ENCODE measurements at regions not wholly inside any gene's neighbourhood (a gene's known extent, or its start where the extent isn't known, plus 50 kb on each side); places are given as distances from the start of the nearest gene placed in this dataset.

DNA sequence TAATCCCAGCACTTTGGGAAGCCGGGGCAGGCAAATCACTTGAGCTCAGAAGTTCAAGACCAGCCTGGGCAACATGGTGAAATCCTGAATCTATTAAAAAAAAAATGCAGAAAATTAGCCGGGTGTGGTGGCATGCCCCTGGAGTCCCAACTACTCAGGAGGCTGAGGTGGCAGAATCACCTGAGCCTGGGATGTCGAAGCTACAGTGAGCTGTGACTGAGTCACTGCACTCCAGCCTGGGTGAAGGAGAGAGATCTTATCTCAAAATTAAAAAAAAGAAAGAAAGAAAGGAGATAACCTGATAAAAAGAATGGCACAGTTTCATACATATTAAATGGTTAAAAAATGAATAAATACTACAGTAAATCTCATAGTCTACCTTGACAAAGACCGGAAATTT, 123.6 kb upstream of the TNFAIP3 start:
- H3K4me3 ChIP-seq (ENCODE audit: low read depth, low read length), result no peak overlapping the region
- TF ChIP-seq, protein P1, sequence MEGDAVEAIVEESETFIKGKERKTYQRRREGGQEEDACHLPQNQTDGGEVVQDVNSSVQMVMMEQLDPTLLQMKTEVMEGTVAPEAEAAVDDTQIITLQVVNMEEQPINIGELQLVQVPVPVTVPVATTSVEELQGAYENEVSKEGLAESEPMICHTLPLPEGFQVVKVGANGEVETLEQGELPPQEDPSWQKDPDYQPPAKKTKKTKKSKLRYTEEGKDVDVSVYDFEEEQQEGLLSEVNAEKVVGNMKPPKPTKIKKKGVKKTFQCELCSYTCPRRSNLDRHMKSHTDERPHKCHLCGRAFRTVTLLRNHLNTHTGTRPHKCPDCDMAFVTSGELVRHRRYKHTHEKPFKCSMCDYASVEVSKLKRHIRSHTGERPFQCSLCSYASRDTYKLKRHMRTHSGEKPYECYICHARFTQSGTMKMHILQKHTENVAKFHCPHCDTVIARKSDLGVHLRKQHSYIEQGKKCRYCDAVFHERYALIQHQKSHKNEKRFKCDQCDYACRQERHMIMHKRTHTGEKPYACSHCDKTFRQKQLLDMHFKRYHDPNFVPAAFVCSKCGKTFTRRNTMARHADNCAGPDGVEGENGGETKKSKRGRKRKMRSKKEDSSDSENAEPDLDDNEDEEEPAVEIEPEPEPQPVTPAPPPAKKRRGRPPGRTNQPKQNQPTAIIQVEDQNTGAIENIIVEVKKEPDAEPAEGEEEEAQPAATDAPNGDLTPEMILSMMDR (IDR thresholded peaks at IDR 0.05; ENCODE audit: low read depth, low read length), result no peak
- in situ Hi-C loops (cut with HindIII; ENCODE audit: low sequenced_read_pairs), result no loop called here
- DNase-seq (ENCODE audit: low read depth, low spot score), result no peak

DNA sequence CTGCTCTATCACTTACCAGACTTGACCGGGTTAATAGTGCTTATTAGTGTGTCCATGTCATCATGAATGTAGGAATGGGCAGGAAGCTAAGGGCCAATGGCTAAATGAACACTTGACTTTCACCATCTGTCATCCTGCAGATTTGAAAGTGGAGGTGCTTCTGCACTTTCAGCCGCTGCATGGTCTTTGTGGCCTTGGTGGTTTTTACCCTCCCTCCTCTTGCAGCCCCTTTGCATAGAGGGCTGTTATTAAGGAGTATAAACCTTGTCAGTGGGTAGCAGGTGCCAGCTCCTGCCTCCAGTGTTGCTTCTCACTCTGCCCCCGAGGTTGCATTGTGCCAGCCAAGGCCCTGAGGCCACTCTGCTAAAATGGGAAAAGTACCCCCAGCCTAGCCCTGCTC, 122.2 kb upstream of the TNFAIP3 start:
- H3K4me3 ChIP-seq (ENCODE audit: low read depth, low read length), result no peak overlapping the region
- in situ Hi-C loops (cut with HindIII; ENCODE audit: low sequenced_read_pairs), result no loop called here
- TF ChIP-seq, protein P1 (IDR thresholded peaks at IDR 0.05; ENCODE audit: low read depth, low read length), result no peak
- DNase-seq (ENCODE audit: low read depth, low spot score), result no peak

DNA sequence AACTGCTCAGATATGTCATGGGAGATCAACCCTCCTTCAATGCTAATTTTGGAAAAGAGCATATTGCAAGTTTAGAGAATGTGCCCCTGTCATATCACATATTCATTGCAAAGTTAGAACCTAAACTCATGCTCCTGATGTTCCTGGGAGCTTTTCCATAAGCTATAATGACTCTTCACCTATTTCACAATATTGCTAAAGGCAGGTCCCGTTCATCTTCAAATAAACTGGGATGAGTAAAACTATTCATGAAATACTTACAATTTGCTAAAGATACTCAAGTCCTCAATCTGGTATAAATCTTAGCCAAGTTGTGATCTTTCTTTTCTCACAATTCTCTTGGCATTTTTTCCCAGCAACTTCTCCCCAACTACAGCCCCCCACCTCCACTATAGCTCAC, 121.7 kb upstream of the TNFAIP3 start:
- in situ Hi-C loops (cut with HindIII; ENCODE audit: low sequenced_read_pairs), result no loop called here
- TF ChIP-seq, protein P1 (IDR thresholded peaks at IDR 0.05; ENCODE audit: low read depth, low read length), result no peak
- H3K4me3 ChIP-seq (ENCODE audit: low read depth, low read length), result no peak overlapping the region
- no peak for DNase-seq (ENCODE audit: low read depth, low spot score)

DNA sequence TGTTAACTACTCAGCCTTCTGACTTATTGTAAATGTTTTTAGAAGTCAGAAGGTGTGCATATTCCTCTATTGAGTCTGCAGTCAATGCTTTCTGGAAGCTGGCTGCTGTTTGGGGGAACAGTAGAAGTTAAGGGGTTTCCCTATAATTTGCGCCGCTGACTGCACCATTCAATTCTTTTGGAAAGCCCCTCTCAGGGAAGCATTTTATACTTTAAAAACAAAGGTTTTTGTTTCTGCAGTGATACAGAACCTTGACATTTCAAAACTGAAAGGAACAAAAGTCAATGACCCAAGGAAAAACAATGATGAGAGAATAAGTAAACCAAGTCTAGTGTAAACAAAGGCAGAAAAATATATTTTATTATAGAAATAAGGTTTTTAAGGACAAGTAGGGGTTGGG, 120.8 kb upstream of the TNFAIP3 start:
- DNase-seq (ENCODE audit: low read depth, low spot score), result no peak
- no peak overlapping the region for H3K4me3 ChIP-seq (ENCODE audit: low read depth, low read length)
- in situ Hi-C loops (cut with HindIII; ENCODE audit: low sequenced_read_pairs), result no loop called here
- TF ChIP-seq, protein P1 (IDR thresholded peaks at IDR 0.05; ENCODE audit: low read depth, low read length), result no peak

DNA sequence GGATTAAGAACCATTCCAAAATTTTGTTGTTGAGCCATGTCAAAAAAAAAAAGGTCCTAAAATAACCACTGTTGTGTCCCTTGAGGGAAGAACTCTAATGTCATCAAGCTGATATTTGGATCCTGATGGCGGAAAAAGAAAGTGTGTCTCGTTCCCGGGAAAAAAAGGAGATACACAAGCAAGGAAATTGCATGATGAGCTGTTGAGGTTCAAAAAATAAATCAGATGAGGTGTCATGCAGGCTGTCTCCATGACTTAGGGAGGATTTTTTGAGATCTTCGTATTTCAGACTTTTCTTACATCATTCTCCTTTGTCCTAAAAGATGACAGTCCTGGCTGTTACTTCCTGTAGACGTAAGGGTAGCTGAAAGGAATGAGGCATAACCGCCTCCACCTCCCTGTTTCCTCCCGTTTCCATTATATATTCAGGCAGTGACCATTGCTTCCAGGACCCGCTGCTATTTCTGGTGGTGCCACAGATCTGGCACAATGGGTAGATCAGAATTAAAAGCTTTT, 117.3 kb upstream of the TNFAIP3 start:
- no peak overlapping the region for H3K4me3 ChIP-seq (ENCODE audit: low read depth, low read length)

DNA sequence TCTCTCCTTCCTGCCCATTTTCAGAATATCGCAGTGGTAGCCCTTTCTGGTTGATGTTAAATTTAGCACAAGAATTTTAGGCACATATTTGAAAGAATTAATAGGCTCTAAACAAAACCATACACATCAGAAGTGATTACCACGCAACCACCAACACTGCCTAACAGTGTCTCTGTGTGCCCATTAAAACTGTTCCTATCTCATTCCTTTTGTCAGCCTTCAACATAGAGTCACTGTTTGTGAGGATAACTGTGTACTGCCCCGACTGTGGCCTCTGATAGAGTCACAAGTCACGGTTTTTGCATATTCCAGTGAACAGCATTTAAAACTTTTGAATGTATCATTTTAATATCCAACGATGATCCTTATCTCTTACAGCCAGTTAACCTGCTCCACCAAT, 116.8 kb upstream of the TNFAIP3 start:
- no peak for DNase-seq (ENCODE audit: low read depth, low spot score)
- in situ Hi-C loops (cut with HindIII; ENCODE audit: low sequenced_read_pairs), result no loop called here
- TF ChIP-seq, protein P1 (IDR thresholded peaks at IDR 0.05; ENCODE audit: low read depth, low read length), result no peak

More for the DNA sequence above, 117.3 kb upstream of the TNFAIP3 start:
- TF ChIP-seq, protein P1 (IDR thresholded peaks at IDR 0.05; ENCODE audit: low read depth, low read length), result no peak
- DNase-seq (ENCODE audit: low read depth, low spot score), result no peak
- in situ Hi-C loops (cut with HindIII; ENCODE audit: low sequenced_read_pairs), result no loop called here

More for the DNA sequence above, 116.8 kb upstream of the TNFAIP3 start:
- H3K4me3 ChIP-seq (ENCODE audit: low read depth, low read length), result no peak overlapping the region
